B cell (primary cell): ENCODE measurements at regions not wholly inside any gene's neighbourhood (a gene's known extent, or its start where the extent isn't known, plus 50 kb on each side); places are given as distances from the start of the nearest gene placed in this dataset.

Source experiments
- ATAC-seq: fragments of 200-7000 bp; cut with Tn5 transposase; one replicate; pipeline ENCODE4 v1.10.0; 2021; ENCODE audit warnings: low read depth, mild to moderate bottlenecking, moderate number of reproducible peaks, moderate library complexity
- CTCF ChIA-PET: fragments of 350-600 bp; sonication (Branson Sonifier 250); formaldehyde crosslinking; loops from one replicate; lab custom pipeline; 2021; ENCODE audit warnings: antibody characterized with exemption, inconsistent platforms; lab: Charles Lee
- POLR2A ChIA-PET: fragments of 350-600 bp; sonication (Branson Sonifier 250); formaldehyde crosslinking; loops from one replicate; lab custom pipeline; 2021; ENCODE audit warnings: antibody characterized with exemption; lab: Charles Lee
- DNase-seq: peaks from one replicate; pipeline ENCODE4 v3.0.0; 2013
- H2AFZ ChIP-seq: 2 replicates; pipeline ENCODE4 v1.6.1; 2012; ENCODE audit warnings: mild to moderate bottlenecking, low read depth, low read length; ENCODE audit not compliant: insufficient read depth, poor library complexity, severe bottlenecking
- H3K27ac ChIP-seq, 2 donors: 1 replicate in 1 of 2; 2 replicates in 1 of 2; pipeline ENCODE4 v1.5.1; 2012 to 2013; ENCODE audit warnings: low read length in 2 of 2, mild to moderate bottlenecking in 2 of 2, moderate library complexity in 1 of 2
- H3K27me3 ChIP-seq, 4 experiments: fragments of 200-600 bp in 1 of 4; sonication (generic) in 1 of 4; replicated peaks in 1 of 4; 1 replicate in 2 of 4; 2 replicates in 2 of 4; pipeline versions ENCODE4 v1.6.1 to v1.7.0; 2013 to 2016; ENCODE audit warnings: low read length in 3 of 4, mild to moderate bottlenecking in 2 of 4, mixed read lengths in 1 of 4, moderate library complexity in 1 of 4; ENCODE audit not compliant: insufficient read depth in 4 of 4, control insufficient read depth in 3 of 4; ENCODE audit errors: control extremely low read depth in 1 of 4
- H3K36me3 ChIP-seq, 2 experiments: replicated peaks in 1 of 2; 1 replicate in 1 of 2; 2 replicates in 1 of 2; pipeline versions ENCODE4 v1.6.1 to v1.7.1; 2013; ENCODE audit warnings: low read length in 1 of 2; ENCODE audit not compliant: insufficient read depth in 2 of 2, control insufficient read depth in 1 of 2; ENCODE audit errors: control extremely low read depth in 1 of 2, extremely low read depth in 1 of 2
- H3K4me1 ChIP-seq, 2 donors: fragments of 200-600 bp in 1 of 2; sonication (generic) in 1 of 2; 1 replicate in 1 of 2; 2 replicates in 1 of 2; pipeline versions ENCODE4 v1.5.1 to v1.6.1; 2013 to 2017; ENCODE audit warnings: low read length in 2 of 2; ENCODE audit not compliant: control insufficient read depth in 2 of 2, insufficient read depth in 2 of 2
- H3K4me2 ChIP-seq: replicated peaks from 2 replicates; pipeline ENCODE3; 2012; ENCODE audit warnings: mild to moderate bottlenecking, low read depth, low read length; ENCODE audit not compliant: poor library complexity, severe bottlenecking
- H3K4me3 ChIP-seq, 5 experiments: fragments of 200-600 bp in 1 of 5; sonication (generic) in 1 of 5; 1 replicate in 3 of 5; 2 replicates in 2 of 5; pipeline versions ENCODE4 v1.5.1 to v1.7.0; 2011 to 2016; ENCODE audit warnings: low read length in 4 of 5, mild to moderate bottlenecking in 4 of 5, low read depth in 2 of 5, control low read depth in 1 of 5, moderate library complexity in 1 of 5; ENCODE audit not compliant: insufficient read depth in 1 of 5; ENCODE audit errors: control extremely low read depth in 1 of 5, extremely low read depth in 1 of 5
- H3K79me2 ChIP-seq: fragments of 200-600 bp; sonication (generic); one replicate; pipeline ENCODE4 v1.6.0; 2016; ENCODE audit warnings: low read length; ENCODE audit not compliant: control insufficient read depth, insufficient read depth
- H3K9ac ChIP-seq: fragments of 200-600 bp; sonication (generic); 2 replicates; pipeline ENCODE4 v1.6.1; 2017; ENCODE audit warnings: mild to moderate bottlenecking, low read length, moderate library complexity
- H3K9me3 ChIP-seq, 3 donors: one replicate each; pipeline versions ENCODE4 v1.6.1 to v1.7.1; 2013; ENCODE audit warnings: low read length in 2 of 3; ENCODE audit not compliant: control insufficient read depth in 2 of 3, insufficient read depth in 1 of 3; ENCODE audit errors: control extremely low read depth in 1 of 3
- H4K20me1 ChIP-seq: 2 replicates; pipeline ENCODE4 v1.6.0; 2012; ENCODE audit warnings: mild to moderate bottlenecking, low read length; ENCODE audit not compliant: insufficient read depth, control insufficient read depth, poor library complexity, severe bottlenecking
- H3K27ac Mint-ChIP-seq: one replicate; pipeline ENCODE4 v1.8.0; 2021; ENCODE audit warnings: mixed read lengths
- H3K27me3 Mint-ChIP-seq: one replicate; pipeline ENCODE4 v1.8.0; 2021; ENCODE audit warnings: mixed read lengths
- H3K4me1 Mint-ChIP-seq: one replicate; pipeline ENCODE4 v1.8.0; 2021; ENCODE audit warnings: mixed read lengths
- H3K4me3 Mint-ChIP-seq: one replicate; pipeline ENCODE4 v1.8.0; 2021; ENCODE audit warnings: mixed read lengths
- H3K9me3 Mint-ChIP-seq: one replicate; pipeline ENCODE4 v1.8.0; 2022; ENCODE audit warnings: mixed read lengths; ENCODE audit not compliant: insufficient read depth
- CTCF ChIP-seq: fragments of 200-600 bp; IDR thresholded peaks from one replicate; pipeline ENCODE4 v1.8.0; 2022; ENCODE audit warnings: antibody characterized with exemption, mild to moderate bottlenecking
- EZH2 ChIP-seq: IDR thresholded peaks from 2 replicates; pipeline ENCODE4 v1.6.1; 2012; ENCODE audit warnings: borderline replicate concordance, low read depth, mild to moderate bottlenecking, moderate library complexity, low read length; ENCODE audit not compliant: insufficient read depth, poor library complexity, severe bottlenecking
- WGBS: methylation state at CpG from one replicate; pipeline ENCODE4 v1.1.5; 2013; ENCODE audit warnings: missing lambda C conversion rate; ENCODE audit not compliant: insufficient coverage; 5-methylcytosine and 5-hydroxymethylcytosine counted together
- intact Hi-C: fragments of 100-400 bp; cut with micrococcal nuclease; formaldehyde crosslinking; loops from one replicate; pipeline ENCODE4 v1.10.0; 2022

GRCh38 chr1:55278378-55278777, 63.2 kb upstream of the USP24 start:
- Histone ChIP-seq H3K9me3 (no peaks in the 10 kb centered on the region), H3K27me3 (no peaks in the 10 kb centered on the region), H4K20me1 (no peaks in the 10 kb centered on the region), H3K79me2 (peaks cover 2% of the 10 kb centered on the region), H3K4me1 (peaks cover 16 to 17% of the 10 kb centered on the region in 2 donors), H3K36me3 (no peaks in the 10 kb centered on the region), H3K27ac (no peak overlapping the region), H3K9ac (no peak overlapping the region), H3K4me2 (peak overlapping the region; percentile 68), H2AFZ (peak overlapping the region; percentile 77), H3K4me3 (no peak overlapping the region)
- WGBS: no CpG with 5 or more reads among the region's 2 CpGs
- Mint-ChIP-seq H3K27me3 (peaks cover 4% of the 10 kb centered on the region), H3K4me1 (peaks cover 22% of the 10 kb centered on the region), H3K9me3 (no peaks in the 10 kb centered on the region), H3K4me3 (peak overlapping the region; percentile 20), H3K27ac (no peak overlapping the region)
- no peak for TF ChIP-seq EZH2
- no peak for TF ChIP-seq CTCF
- no peak for ATAC-seq
- ChIA-PET POLR2A (interaction anchor here (1.4 kb wide), 1 partner anchor 137 kb away, joined by 3 read pairs; no protein-coding TSS in a partner anchor), CTCF (interaction anchor here (0.8 to 6.8 kb wide), 38 partner anchors 7 to 1307 kb away, joined by 3 to 130 read pairs (median 8); partner anchors contain the start of gene USP24)
- DNase-seq: no peak
- intact Hi-C loops: no loop called here

- Mint-ChIP-seq H3K27ac (peak overlapping the region; percentile 77), H3K9me3 (no peaks in the 10 kb centered on the region), H3K4me3 (peak overlapping the region; percentile 81), H3K4me1 (peaks cover 22% of the 10 kb centered on the region), H3K27me3 (peaks cover 4% of the 10 kb centered on the region)
- H3K9ac ChIP-seq: peak overlapping the region; percentile 41
- ATAC-seq: peak; percentile 89
- H3K79me2 ChIP-seq: peaks cover 2% of the 10 kb centered on the region
- peak overlapping the region; percentile 77 for H2AFZ ChIP-seq
- TF ChIP-seq CTCF (peak; percentile 87), EZH2 (no peak)
- peak; percentile 89 for DNase-seq
- ChIA-PET POLR2A (interaction anchor here (0.7 to 1.4 kb wide), 5 partner anchors 20 to 136 kb away, joined by 3 to 5 read pairs (median 3); partner anchors contain the start of gene USP24), CTCF (interaction anchor here (0.6 to 6.8 kb wide), 52 partner anchors 8 to 1308 kb away, joined by 3 to 130 read pairs (median 4); partner anchors contain the start of gene USP24)
- H3K4me2 ChIP-seq: peak overlapping the region; percentile 68
- WGBS: 21% methylated on average over 10 of the region's 15 CpGs
- no peaks in the 10 kb centered on the region for H4K20me1 ChIP-seq
- peak overlapping the region in 3 of 5 experiments; percentile 13 to 45 (median 16) for H3K4me3 ChIP-seq
- H3K27me3 ChIP-seq: no peaks in the 10 kb centered on the region
- no peaks in the 10 kb centered on the region for H3K36me3 ChIP-seq
- intact Hi-C loops: loop anchor here (1.0 kb wide), 3 partner anchors 17 to 137 kb away; partner anchors contain the start of gene USP24
- no peaks in the 10 kb centered on the region for H3K9me3 ChIP-seq
- peaks cover 16 to 17% of the 10 kb centered on the region in 2 donors for H3K4me1 ChIP-seq
- no peak overlapping the region for H3K27ac ChIP-seq
Measured at GRCh38 chr1:55277377-55278130, 62.4 kb upstream of the USP24 start.
